Lung (tissue), 11 donors: ENCODE measurements at regions not wholly inside any gene's neighbourhood (a gene's known extent, or its start where the extent isn't known, plus 50 kb on each side); places are given as distances from the start of the nearest gene placed in this dataset.

Experiments used
- ATAC-seq: fragments of 200-7000 bp; cut with Tn5 transposase; one replicate; pipeline ENCODE4 v1.9.1; 2020; ENCODE audit warnings: moderate number of reproducible peaks; ENCODE audit not compliant: insufficient read depth, low FRiP score
- DNase-seq, 3 donors: peaks; one replicate each; pipeline ENCODE4 v3.0.0-alpha.2; 2013 to 2017
- H3K27ac ChIP-seq, 2 donors: one replicate each; pipeline ENCODE4 v1.5.1; 2013; ENCODE audit warnings: mild to moderate bottlenecking in 2 of 2, moderate library complexity in 2 of 2, control low read depth in 1 of 2, inconsistent platforms in 1 of 2, low read depth in 1 of 2, low read length in 1 of 2
- H3K27me3 ChIP-seq, 3 donors: one replicate each; pipeline ENCODE4 v1.5.1; 2013; ENCODE audit warnings: low read length in 2 of 3; ENCODE audit not compliant: control insufficient read depth in 3 of 3, insufficient read depth in 3 of 3
- H3K36me3 ChIP-seq, 4 donors: one replicate each; pipeline ENCODE4 v1.5.1; 2013; ENCODE audit warnings: low read length in 4 of 4, mild to moderate bottlenecking in 1 of 4, moderate library complexity in 1 of 4; ENCODE audit not compliant: control insufficient read depth in 4 of 4, insufficient read depth in 4 of 4
- H3K4me1 ChIP-seq, 5 donors: one replicate each; pipeline ENCODE4 v1.5.1; 2013; ENCODE audit warnings: low read length in 5 of 5, mild to moderate bottlenecking in 2 of 5, moderate library complexity in 1 of 5; ENCODE audit not compliant: control insufficient read depth in 5 of 5, insufficient read depth in 5 of 5
- H3K4me3 ChIP-seq: one replicate; pipeline ENCODE4 v1.5.1; 2013; ENCODE audit warnings: mild to moderate bottlenecking, control low read depth, moderate library complexity
- H3K9ac ChIP-seq, 2 donors: one replicate each; pipeline ENCODE4 v1.5.1; 2013; ENCODE audit warnings: low read length in 2 of 2, control low read depth in 1 of 2; ENCODE audit not compliant: insufficient read depth in 1 of 2
- H3K9me3 ChIP-seq, 4 donors: one replicate each; pipeline ENCODE4 v1.5.1; 2013; ENCODE audit warnings: low read length in 3 of 4, mild to moderate bottlenecking in 1 of 4, moderate library complexity in 1 of 4; ENCODE audit not compliant: control insufficient read depth in 4 of 4, insufficient read depth in 3 of 4
- CTCF ChIP-seq: IDR thresholded peaks from 2 replicates; pipeline ENCODE4 v1.5.1; 2012; ENCODE audit warnings: mild to moderate bottlenecking; ENCODE audit errors: control extremely low read depth, extremely low read depth
- WGBS, 2 donors: extraction: QIAGEN DNeasy Blood & Tissue Kit; methylation state at CpG; one replicate each; pipeline ENCODE4 v1.1.7; 2013; 5-methylcytosine and 5-hydroxymethylcytosine counted together
- donor health status: control.
- donor health status: control.
- donor health status: Bipolar disorder and iron deficiency.
- donor health status: healthy.
- donor health status: DM: yes; HTN: yes; CAD: no.

GRCh38 chr2:176777262-176777661 is 435.3 kb upstream of the HNRNPA3 start:
- Histone ChIP-seq H3K4me1 (no peaks in the 10 kb centered on the region), H3K9ac (no peak overlapping the region), H3K9me3 (peaks cover 0 to 6% (median 0%) of the 10 kb centered on the region in 4 donors), H3K27me3 (no peaks in the 10 kb centered on the region), H3K36me3 (no peaks in the 10 kb centered on the region), H3K4me3 (no peak overlapping the region), H3K27ac (no peak overlapping the region)
- ATAC-seq = no peak
- WGBS, 2 donors = 85 to 90% methylated on average over 3 of the region's 3 CpGs
- TF ChIP-seq CTCF = no peak
- no peak for DNase-seq

GRCh38 chr2:176779917-176780316 is 432.7 kb upstream of the HNRNPA3 start:
- no peak for DNase-seq
- H3K9ac ChIP-seq = no peak overlapping the region
- no peak for TF ChIP-seq CTCF
- WGBS, 2 donors = 94 to 95% methylated on average over 4 of the region's 4 CpGs
- H3K27ac ChIP-seq = no peak overlapping the region
- no peaks in the 10 kb centered on the region for H3K36me3 ChIP-seq
- H3K9me3 ChIP-seq = peaks cover 0 to 2% (median 0%) of the 10 kb centered on the region in 4 donors
- no peaks in the 10 kb centered on the region for H3K4me1 ChIP-seq
- no peaks in the 10 kb centered on the region for H3K27me3 ChIP-seq
- H3K4me3 ChIP-seq = no peak overlapping the region
- ATAC-seq = no peak

- ATAC-seq = no peak
- TF ChIP-seq CTCF = no peak
- Histone ChIP-seq H3K27me3 (no peaks in the 10 kb centered on the region), H3K36me3 (no peaks in the 10 kb centered on the region), H3K9me3 (peaks cover 0 to 2% (median 0%) of the 10 kb centered on the region in 4 donors), H3K4me1 (no peaks in the 10 kb centered on the region), H3K9ac (no peak overlapping the region), H3K4me3 (no peak overlapping the region), H3K27ac (no peak overlapping the region)
- WGBS, 2 donors = 68 to 75% methylated on average over 2 of the region's 2 CpGs
- DNase-seq = no peak
Observed at GRCh38 chr2:176780348-176780747, 432.2 kb upstream of the HNRNPA3 start.

GRCh38 chr2:176781570-176782217 is 430.9 kb upstream of the HNRNPA3 start:
- no peaks in the 10 kb centered on the region for H3K4me1 ChIP-seq
- H3K9ac ChIP-seq = no peak overlapping the region
- peaks cover 0 to 2% (median 0%) of the 10 kb centered on the region in 4 donors for H3K9me3 ChIP-seq
- DNase-seq = no peak
- no peak for ATAC-seq
- no peaks in the 10 kb centered on the region for H3K36me3 ChIP-seq
- no peak for TF ChIP-seq CTCF
- H3K27me3 ChIP-seq = no peaks in the 10 kb centered on the region
- 68 to 70% methylated on average over 4 of the region's 4 CpGs for WGBS, 2 donors
- no peak overlapping the region for H3K27ac ChIP-seq
- H3K4me3 ChIP-seq = no peak overlapping the region
